PC-9 (cell line): ENCODE measurements at regions not wholly inside any gene's neighbourhood (a gene's known extent, or its start where the extent isn't known, plus 50 kb on each side); places are given as distances from the start of the nearest gene placed in this dataset.

Experiments used
- CTCF ChIP-seq: fragments of 200-600 bp; sonication (generic); conservative IDR thresholded peaks from 2 replicates; pipeline ENCODE4 v1.6.1; 2017; ENCODE audit warnings: mixed run types, antibody characterized with exemption, mild to moderate bottlenecking, moderate library complexity
- EZH2 ChIP-seq: fragments of 200-600 bp; sonication (generic); IDR thresholded peaks from 2 replicates; pipeline ENCODE4 v1.8.0; 2017; ENCODE audit warnings: antibody characterized with exemption, low read depth

DNA sequence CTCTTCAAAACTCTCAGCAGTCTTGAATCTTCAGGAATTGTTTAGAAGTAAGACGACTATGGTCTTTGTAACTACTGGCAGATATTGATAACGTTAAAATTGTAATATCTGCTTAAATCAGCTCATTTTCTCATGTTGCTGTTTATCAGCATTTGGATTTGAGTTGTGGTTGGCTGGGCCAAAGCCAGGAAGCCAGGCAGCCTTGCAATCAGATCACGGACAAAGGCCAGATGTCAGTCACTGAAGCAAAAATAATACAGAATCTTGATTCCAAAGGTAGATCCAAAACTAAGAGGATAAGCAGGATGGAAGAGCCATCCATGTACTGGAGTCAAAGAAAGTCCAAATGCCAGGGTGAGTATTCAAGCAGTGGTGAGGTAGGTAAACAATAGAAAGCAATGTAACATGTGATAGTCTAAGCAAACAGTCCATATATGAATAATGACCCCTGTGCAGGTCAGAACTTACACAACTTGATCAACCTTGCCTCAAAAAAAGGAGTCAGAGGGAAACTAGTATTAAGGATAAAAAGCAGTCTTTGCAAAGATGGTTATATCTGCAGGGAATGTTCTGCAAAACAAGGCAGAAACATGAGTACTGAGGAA is 95.8 kb upstream of the RAP1B start:
- TF ChIP-seq CTCF (no peak), EZH2 (no peak)
